ENCODE measurements at regions not wholly inside any gene's neighbourhood (a gene's known extent, or its start where the extent isn't known, plus 50 kb on each side); places are given as distances from the start of the nearest gene placed in this dataset.

GRCh38 chr7:152968514-152968913, 209.0 kb downstream of the ACTR3B start:
- TF ChIP-seq CTCF (IDR thresholded peaks at IDR 0.05; ENCODE audit: poor library complexity, severe bottlenecking) = no peak
- TF ChIP-seq REST (IDR thresholded peaks at IDR 0.05; ENCODE audit: borderline replicate concordance) = no peak
- no peak for TF ChIP-seq SMC3 (conservative IDR thresholded peaks at IDR 0.05; ENCODE audit: poor library complexity)
- TF ChIP-seq RAD21 (conservative IDR thresholded peaks at IDR 0.05) = no peak
- TF ChIP-seq MXI1 (conservative IDR thresholded peaks at IDR 0.05; ENCODE audit: poor library complexity, severe bottlenecking) = no peak
- no peak for TF ChIP-seq TAF1 (IDR thresholded peaks at IDR 0.05; ENCODE audit: low read depth)
- TF ChIP-seq EP300 (conservative IDR thresholded peaks at IDR 0.05; ENCODE audit: poor library complexity, severe bottlenecking) = no peak
- TF ChIP-seq EZH2 (IDR thresholded peaks at IDR 0.05; ENCODE audit: borderline replicate concordance, insufficient read depth, low read length, poor library complexity, severe bottlenecking) = no peak
- no peak for TF ChIP-seq POLR2AphosphoS5 (IDR thresholded peaks at IDR 0.05)
- no peaks in the 10 kb centered on the region for H3F3A ChIP-seq (ENCODE audit: insufficient read depth, low read length, poor library complexity, severe bottlenecking)
- no peak overlapping the region for H3K27ac ChIP-seq (ENCODE audit: low read length)
- H3K79me2 ChIP-seq (replicated peaks; ENCODE audit: insufficient read depth, low read length) = no peaks in the 10 kb centered on the region
- H3K4me3 ChIP-seq (ENCODE audit: low read length) = no peak overlapping the region
- H3K9me3 ChIP-seq (ENCODE audit: low read length) = no peaks in the 10 kb centered on the region
- H3K4me2 ChIP-seq (ENCODE audit: low read length) = no peak overlapping the region
- H3K36me3 ChIP-seq (ENCODE audit: insufficient read depth, low read length) = no peaks in the 10 kb centered on the region
- H3K9ac ChIP-seq (ENCODE audit: low read length) = no peak overlapping the region
- no peaks in the 10 kb centered on the region for H3K27me3 ChIP-seq (ENCODE audit: insufficient read depth, low read depth, low read length)
- H3K9me2 ChIP-seq (ENCODE audit: insufficient read depth, low read length) = no peaks in the 10 kb centered on the region
- no peaks in the 10 kb centered on the region for H4K20me1 ChIP-seq (ENCODE audit: insufficient read depth)
- no peak overlapping the region for H2AFZ ChIP-seq (ENCODE audit: low read depth, low read length)

- Histone ChIP-seq H3K27me3 (ENCODE audit: insufficient read depth, low read depth, low read length) (no peaks in the 10 kb centered on the region), H2AFZ (ENCODE audit: low read depth, low read length) (no peak overlapping the region), H3K9me2 (ENCODE audit: insufficient read depth, low read length) (no peaks in the 10 kb centered on the region), H3K4me3 (ENCODE audit: low read length) (no peak overlapping the region), H3F3A (ENCODE audit: insufficient read depth, low read length, poor library complexity, severe bottlenecking) (no peaks in the 10 kb centered on the region), H3K9me3 (ENCODE audit: low read length) (no peaks in the 10 kb centered on the region), H4K20me1 (ENCODE audit: insufficient read depth) (no peaks in the 10 kb centered on the region), H3K9ac (ENCODE audit: low read length) (no peak overlapping the region), H3K27ac (ENCODE audit: low read length) (no peak overlapping the region), H3K4me2 (ENCODE audit: low read length) (no peak overlapping the region), H3K79me2 (replicated peaks; ENCODE audit: insufficient read depth, low read length) (no peaks in the 10 kb centered on the region), H3K36me3 (ENCODE audit: insufficient read depth, low read length) (no peaks in the 10 kb centered on the region)
- TF ChIP-seq RAD21 (conservative IDR thresholded peaks at IDR 0.05) (no peak), POLR2AphosphoS5 (IDR thresholded peaks at IDR 0.05) (no peak), MXI1 (conservative IDR thresholded peaks at IDR 0.05; ENCODE audit: poor library complexity, severe bottlenecking) (no peak), EP300 (conservative IDR thresholded peaks at IDR 0.05; ENCODE audit: poor library complexity, severe bottlenecking) (no peak), TAF1 (IDR thresholded peaks at IDR 0.05; ENCODE audit: low read depth) (no peak), CTCF (IDR thresholded peaks at IDR 0.05; ENCODE audit: poor library complexity, severe bottlenecking) (no peak), REST (IDR thresholded peaks at IDR 0.05; ENCODE audit: borderline replicate concordance) (no peak), EZH2 (IDR thresholded peaks at IDR 0.05; ENCODE audit: borderline replicate concordance, insufficient read depth, low read length, poor library complexity, severe bottlenecking) (no peak), SMC3 (conservative IDR thresholded peaks at IDR 0.05; ENCODE audit: poor library complexity) (no peak)
Observed at GRCh38 chr7:152969335-152969734, 209.8 kb downstream of the ACTR3B start.
